GM12865 (cell line): ENCODE measurements at regions not wholly inside any gene's neighbourhood (a gene's known extent, or its start where the extent isn't known, plus 50 kb on each side); places are given as distances from the start of the nearest gene placed in this dataset.

Experiments
- DNase-seq: peaks from one replicate; pipeline ENCODE4 v3.0.0; 2010; ENCODE audit warnings: low read depth
- H3K4me3 ChIP-seq: 2 replicates; pipeline ENCODE4 v1.5.1; 2011; ENCODE audit warnings: mild to moderate bottlenecking, low read depth, low read length, control low read depth
- TF ChIP-seq, protein P1 (sequence below): IDR thresholded peaks from 2 replicates; pipeline ENCODE4 v1.5.1; 2011; ENCODE audit warnings: low read length, control low read depth, low read depth, inconsistent platforms; ENCODE audit not compliant: insufficient read depth; ENCODE audit errors: missing control alignments

DNA sequence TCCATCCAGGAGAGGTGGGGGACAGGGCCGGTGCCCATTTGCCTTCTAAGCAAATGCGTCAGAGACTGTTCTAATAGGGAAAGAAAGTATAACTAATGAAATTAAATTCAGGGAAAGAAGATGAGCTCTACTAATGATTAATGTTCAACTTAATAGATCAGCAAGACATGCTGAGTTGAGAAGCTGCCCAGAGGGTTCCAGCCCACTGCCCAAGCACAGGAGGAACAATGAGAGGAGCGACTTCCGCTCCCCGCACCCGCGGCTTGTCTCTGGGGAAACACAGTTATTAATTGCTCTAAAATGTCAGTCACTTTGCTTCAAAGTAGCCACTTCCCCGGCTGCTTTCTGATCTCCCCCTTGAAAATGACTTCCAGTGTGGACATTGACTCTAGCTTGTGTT lies 331.3 kb downstream of the UQCRFS1 start:
- DNase-seq, result peak; percentile 37
- no peak overlapping the region for H3K4me3 ChIP-seq
- TF ChIP-seq, protein P1, sequence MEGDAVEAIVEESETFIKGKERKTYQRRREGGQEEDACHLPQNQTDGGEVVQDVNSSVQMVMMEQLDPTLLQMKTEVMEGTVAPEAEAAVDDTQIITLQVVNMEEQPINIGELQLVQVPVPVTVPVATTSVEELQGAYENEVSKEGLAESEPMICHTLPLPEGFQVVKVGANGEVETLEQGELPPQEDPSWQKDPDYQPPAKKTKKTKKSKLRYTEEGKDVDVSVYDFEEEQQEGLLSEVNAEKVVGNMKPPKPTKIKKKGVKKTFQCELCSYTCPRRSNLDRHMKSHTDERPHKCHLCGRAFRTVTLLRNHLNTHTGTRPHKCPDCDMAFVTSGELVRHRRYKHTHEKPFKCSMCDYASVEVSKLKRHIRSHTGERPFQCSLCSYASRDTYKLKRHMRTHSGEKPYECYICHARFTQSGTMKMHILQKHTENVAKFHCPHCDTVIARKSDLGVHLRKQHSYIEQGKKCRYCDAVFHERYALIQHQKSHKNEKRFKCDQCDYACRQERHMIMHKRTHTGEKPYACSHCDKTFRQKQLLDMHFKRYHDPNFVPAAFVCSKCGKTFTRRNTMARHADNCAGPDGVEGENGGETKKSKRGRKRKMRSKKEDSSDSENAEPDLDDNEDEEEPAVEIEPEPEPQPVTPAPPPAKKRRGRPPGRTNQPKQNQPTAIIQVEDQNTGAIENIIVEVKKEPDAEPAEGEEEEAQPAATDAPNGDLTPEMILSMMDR, result no peak

DNA sequence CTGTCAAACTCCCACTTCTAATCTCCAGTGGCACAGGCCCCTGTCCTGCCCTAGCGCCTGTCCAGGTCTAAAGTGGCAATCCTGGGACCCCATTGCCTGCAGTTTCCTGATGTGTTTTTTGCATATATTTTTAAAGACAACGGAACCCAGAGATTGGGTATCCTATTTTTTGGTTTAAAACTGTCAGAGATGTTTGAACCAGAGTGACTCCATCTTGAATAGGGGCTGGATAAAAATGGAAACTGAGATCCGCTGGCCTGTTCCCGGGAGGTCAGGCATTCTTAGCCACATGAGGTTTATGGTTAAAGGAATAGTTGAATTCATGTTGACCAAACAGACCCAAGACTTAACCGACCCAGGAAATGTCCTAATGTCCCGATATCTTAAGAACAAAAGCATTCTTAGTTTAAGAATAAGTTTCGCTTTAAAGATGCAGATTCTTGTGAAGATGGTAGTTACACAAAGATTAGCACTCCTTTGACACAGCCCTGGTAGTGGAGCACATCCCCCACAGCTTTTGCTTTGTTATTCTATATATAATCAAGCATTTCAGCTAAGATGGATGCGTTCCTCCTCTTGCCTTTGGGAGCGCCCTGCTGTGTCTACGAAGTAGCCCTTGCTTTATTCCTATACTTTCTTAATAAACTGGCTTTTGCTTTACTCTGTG lies 332.1 kb downstream of the UQCRFS1 start:
- no peak for DNase-seq
- no peak overlapping the region for H3K4me3 ChIP-seq
- TF ChIP-seq, protein P1, result no peak

DNA sequence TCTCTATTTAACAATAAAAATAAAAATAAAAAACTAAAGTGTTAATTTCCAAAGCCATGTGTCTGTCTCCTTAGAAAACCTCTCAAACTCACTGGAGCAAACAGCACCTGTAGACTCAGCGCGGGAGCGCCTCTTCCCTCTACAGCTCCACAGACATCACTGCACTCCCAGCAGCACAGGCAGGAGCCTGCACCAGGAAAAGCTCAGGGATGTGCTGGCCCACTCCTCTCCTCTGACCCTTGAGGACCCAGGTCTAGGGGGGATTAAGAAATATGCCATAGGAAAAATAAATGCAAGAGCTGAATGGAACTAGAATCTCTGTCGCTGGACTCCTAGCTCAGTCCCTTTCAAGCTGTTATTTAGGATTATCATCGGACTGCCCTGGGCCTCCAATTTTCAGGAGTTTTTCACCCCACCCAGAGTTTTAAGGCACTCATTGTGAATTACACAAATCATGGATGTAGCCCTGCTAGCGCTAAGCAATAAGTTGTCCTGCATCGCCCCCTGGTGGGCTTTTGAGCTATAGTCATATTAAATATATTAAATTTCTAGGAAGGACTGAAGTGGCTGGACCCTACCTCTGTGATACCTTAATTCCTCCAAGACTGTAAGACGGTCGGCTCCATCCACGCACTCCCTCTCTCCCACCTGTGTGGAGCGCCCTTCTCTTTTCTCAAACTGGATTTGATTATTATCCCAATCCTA lies 333.9 kb downstream of the UQCRFS1 start:
- TF ChIP-seq, protein P1, result peak; percentile 53
- peak; percentile 80 for DNase-seq
- H3K4me3 ChIP-seq, result no peak overlapping the region

DNA sequence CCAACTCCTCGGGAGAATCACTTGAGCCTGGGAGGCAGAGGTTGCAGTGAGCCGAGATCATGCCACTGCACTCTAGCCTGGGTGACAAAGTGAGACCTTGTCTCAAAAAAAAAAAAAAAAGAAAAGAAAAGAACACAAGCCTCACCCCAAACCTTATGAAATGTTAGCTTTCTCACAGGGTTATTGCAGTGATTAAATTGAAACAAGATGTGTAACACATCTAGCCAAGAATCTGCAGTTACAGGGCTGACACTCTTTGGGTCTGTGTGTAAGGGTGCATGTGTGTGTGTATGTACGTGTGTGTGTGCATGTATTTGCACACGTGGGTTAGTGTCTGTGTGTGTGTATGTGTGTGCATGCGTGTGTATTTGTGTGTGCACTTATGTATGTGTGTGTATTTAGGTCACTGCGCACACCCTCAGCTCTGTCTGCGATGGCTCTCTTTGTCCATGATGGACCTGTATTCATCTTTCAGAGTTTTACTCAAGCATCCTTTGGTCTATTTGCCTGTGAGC lies 336.3 kb downstream of the UQCRFS1 start:
- TF ChIP-seq, protein P1, result no peak
- no peak for DNase-seq
- H3K4me3 ChIP-seq, result no peak overlapping the region

DNA sequence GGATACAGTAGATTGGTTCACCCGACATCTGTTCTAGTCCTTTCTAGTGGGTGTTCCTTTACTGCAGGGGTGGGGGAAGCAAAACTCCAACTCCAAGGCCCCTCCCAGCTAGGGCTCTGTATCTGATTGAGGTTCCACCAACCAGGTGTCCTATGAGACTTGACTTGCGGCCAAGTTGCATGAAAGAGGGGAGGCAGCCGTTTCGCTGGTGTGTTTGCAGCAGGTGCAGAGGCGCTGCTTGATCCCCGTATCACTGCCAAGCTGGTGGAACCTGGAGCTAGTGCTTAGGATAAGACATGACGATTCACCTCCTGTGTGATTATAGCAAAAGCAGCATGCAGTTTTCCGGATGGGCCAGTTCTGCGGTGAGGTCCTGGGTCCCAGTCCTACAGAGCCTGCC lies 338.2 kb downstream of the UQCRFS1 start:
- TF ChIP-seq, protein P1, result no peak
- H3K4me3 ChIP-seq, result no peak overlapping the region
- DNase-seq, result no peak

DNA sequence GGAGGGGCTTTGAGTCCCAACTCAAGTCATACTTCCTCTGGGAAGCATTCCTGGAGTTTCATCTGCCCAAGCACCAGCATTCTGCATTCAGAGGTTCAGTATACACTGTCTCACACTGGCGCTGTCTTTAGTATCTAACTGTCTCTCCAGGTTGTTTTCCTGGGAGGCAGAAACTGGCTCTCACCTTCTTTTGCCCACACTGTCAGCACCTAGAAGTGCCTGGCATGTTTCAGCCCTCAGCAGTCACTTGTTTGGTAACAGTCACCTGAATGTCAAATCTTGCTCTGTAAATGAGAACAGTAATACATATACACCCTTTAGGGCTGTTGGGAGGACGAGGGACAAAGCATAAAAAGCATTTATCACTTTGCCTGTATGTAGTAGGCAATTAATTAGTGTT lies 339.6 kb downstream of the UQCRFS1 start:
- no peak overlapping the region for H3K4me3 ChIP-seq
- DNase-seq, result no peak
- TF ChIP-seq, protein P1, result no peak
